Esophagus muscularis mucosa (tissue), 4 donors: ENCODE measurements at regions not wholly inside any gene's neighbourhood (a gene's known extent, or its start where the extent isn't known, plus 50 kb on each side); places are given as distances from the start of the nearest gene placed in this dataset.
A peak's percentile ranks its signal among the peaks of the same experiment; 100 is the strongest.

Experiments used
- DNase-seq: peaks from one replicate; pipeline ENCODE4 v3.0.0-alpha.2; 2017; ENCODE audit errors: extremely low spot score
- H3K27ac ChIP-seq, 4 donors: fragments of 200-600 bp; sonication (generic); replicated peaks in 1 of 4; 1 replicate in 3 of 4; 2 replicates in 1 of 4; pipeline ENCODE4 v1.5.1; 2016 to 2019; ENCODE audit warnings: mild to moderate bottlenecking in 1 of 4
- H3K27me3 ChIP-seq, 4 donors: fragments of 200-600 bp; sonication (generic); one replicate each; pipeline versions ENCODE4 v1.5.1 to v1.6.0; 2016 to 2019
- H3K36me3 ChIP-seq, 4 donors: fragments of 200-600 bp; sonication (generic); one replicate each; pipeline ENCODE4 v1.5.1; 2016 to 2019
- H3K4me1 ChIP-seq, 4 donors: fragments of 200-600 bp; sonication (generic); one replicate each; pipeline ENCODE4 v1.5.1; 2016 to 2019
- H3K4me3 ChIP-seq, 4 donors: fragments of 200-600 bp; sonication (generic); 1 replicate in 2 of 4; 2 replicates in 2 of 4; pipeline ENCODE4 v1.5.1; 2016 to 2019; ENCODE audit warnings: mild to moderate bottlenecking in 4 of 4, moderate library complexity in 1 of 4
- H3K9me3 ChIP-seq, 4 donors: fragments of 200-600 bp; sonication (generic); 1 replicate in 3 of 4; 2 replicates in 1 of 4; pipeline ENCODE4 v1.5.1; 2016 to 2019
- EP300 ChIP-seq: sonication (generic); formaldehyde crosslinking; IDR thresholded peaks from one replicate; pipeline ENCODE4 v1.6.1; 2017; ENCODE audit warnings: antibody characterized with exemption
- POLR2A ChIP-seq: fragments of 450-650 bp; IDR thresholded peaks from one replicate; pipeline ENCODE4 v1.6.1; 2017; ENCODE audit warnings: antibody characterized with exemption, moderate library complexity, mild to moderate bottlenecking, low read depth
- POLR2AphosphoS5 ChIP-seq, 2 donors: sonication (generic); formaldehyde crosslinking; IDR thresholded peaks; one replicate each; pipeline ENCODE4 v1.6.1; 2017; ENCODE audit warnings: antibody characterized with exemption in 2 of 2
- WGBS: methylation state at CpG from one replicate; pipeline ENCODE4 v1.1.5; 2018; 5-methylcytosine and 5-hydroxymethylcytosine counted together
- intact Hi-C: fragments of 100-400 bp; cut with DNase I; formaldehyde crosslinking; loops from one replicate; pipeline ENCODE4 v1.15.1; 2023
- TF ChIP-seq, protein P1 (sequence below), 3 experiments: fragments of 200-600 bp in 2 of 3; fragments of 450-650 bp in 1 of 3; sonication (generic) in 2 of 3; IDR thresholded peaks; one replicate each; pipeline ENCODE4 v1.5.1; 2017 to 2019; ENCODE audit warnings: antibody characterized with exemption in 3 of 3, mild to moderate bottlenecking in 2 of 3, moderate library complexity in 1 of 3

DNA sequence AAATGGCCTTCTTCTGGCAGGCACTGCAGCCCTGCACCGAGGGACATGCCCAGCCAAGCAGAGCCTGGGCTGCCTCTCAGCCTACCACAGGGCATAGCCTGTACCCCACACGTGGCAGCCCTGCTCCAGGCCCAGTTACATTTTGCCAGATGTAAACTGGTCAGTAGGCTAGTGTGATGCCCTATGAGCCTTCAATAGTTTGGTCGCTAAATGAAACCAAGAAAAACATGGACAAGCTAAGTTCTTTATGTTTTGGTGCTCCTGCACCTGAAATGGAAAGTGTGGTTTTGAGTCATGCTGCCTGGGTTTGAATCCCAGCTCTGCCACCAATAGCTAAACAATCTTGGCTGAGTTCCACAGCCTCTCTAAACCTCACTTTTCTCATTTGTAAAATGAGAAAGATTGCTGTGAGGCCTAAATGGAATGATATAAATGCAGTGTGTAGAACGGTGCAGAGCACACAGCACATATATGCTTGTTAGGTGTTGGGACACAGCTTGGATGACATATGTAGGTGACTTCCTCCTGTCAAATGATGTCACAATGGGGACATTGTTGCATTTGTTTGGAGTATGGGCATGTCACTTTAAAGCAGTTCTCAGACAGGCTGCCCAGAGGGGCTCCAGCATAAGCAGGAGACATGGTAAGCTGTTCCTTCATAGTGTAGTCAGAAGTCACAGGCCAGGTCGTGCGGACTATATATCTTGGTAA, 57.4 kb downstream of the ZBTB38 start:
- H3K4me3 ChIP-seq = no peak overlapping the region
- TF ChIP-seq, protein P1, sequence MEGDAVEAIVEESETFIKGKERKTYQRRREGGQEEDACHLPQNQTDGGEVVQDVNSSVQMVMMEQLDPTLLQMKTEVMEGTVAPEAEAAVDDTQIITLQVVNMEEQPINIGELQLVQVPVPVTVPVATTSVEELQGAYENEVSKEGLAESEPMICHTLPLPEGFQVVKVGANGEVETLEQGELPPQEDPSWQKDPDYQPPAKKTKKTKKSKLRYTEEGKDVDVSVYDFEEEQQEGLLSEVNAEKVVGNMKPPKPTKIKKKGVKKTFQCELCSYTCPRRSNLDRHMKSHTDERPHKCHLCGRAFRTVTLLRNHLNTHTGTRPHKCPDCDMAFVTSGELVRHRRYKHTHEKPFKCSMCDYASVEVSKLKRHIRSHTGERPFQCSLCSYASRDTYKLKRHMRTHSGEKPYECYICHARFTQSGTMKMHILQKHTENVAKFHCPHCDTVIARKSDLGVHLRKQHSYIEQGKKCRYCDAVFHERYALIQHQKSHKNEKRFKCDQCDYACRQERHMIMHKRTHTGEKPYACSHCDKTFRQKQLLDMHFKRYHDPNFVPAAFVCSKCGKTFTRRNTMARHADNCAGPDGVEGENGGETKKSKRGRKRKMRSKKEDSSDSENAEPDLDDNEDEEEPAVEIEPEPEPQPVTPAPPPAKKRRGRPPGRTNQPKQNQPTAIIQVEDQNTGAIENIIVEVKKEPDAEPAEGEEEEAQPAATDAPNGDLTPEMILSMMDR (IDR thresholded peaks at IDR 0.05) = no peak
- TF ChIP-seq POLR2A (no peak), EP300 (no peak), POLR2AphosphoS5 (IDR thresholded peaks at IDR 0.05) (no peak)
- WGBS = 58% methylated on average over 6 of the region's 6 CpGs
- no peaks in the 10 kb centered on the region for H3K9me3 ChIP-seq
- intact Hi-C loops = no loop called here
- peaks cover 86 to 94% (median 90%) of the 10 kb centered on the region in 4 donors for H3K4me1 ChIP-seq
- DNase-seq = no peak
- peak overlapping the region; percentile 83 to 90 (median 85) for H3K27ac ChIP-seq
- H3K36me3 ChIP-seq = peaks cover 0 to 31% (median 9%) of the 10 kb centered on the region in 4 donors
- H3K27me3 ChIP-seq = no peaks in the 10 kb centered on the region

DNA sequence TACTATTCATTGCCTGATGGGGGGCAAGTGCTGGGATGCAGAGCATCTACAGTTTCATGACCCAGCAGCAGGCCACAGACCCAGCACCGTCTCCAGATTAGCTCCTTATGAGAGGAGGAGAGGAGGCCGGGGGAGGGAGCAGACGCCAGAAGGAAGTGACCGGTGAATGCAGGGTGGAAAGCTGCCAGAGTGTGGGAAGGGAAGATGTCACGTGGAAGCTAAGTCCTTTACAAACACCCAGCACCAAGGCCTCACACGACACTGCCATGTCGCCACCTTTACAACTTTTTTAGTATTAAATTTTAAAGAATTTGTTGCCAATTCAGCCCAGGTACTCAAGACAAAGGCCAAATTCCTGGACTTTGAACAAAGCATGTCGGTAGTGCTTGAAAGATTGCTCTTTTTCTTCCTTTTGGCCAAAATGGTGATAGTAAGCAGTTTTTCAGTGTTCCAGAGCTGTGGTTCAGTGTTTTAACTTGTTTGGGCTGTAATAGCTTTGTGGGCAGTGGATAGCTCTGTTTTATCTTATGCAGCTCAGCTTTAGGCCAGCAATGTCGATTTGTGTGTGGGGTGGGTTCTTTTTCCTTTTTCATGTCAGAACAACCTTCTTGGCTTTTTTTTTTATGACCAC, 58.2 kb downstream of the ZBTB38 start:
- DNase-seq = no peak
- Histone ChIP-seq H3K27ac (peak overlapping the region; percentile 83 to 90 (median 85)), H3K4me1 (peaks cover 85 to 97% (median 90%) of the 10 kb centered on the region in 4 donors), H3K4me3 (no peak overlapping the region), H3K9me3 (no peaks in the 10 kb centered on the region), H3K36me3 (peaks cover 0 to 33% (median 9%) of the 10 kb centered on the region in 4 donors), H3K27me3 (no peaks in the 10 kb centered on the region)
- intact Hi-C loops = no loop called here
- WGBS = 33% methylated on average over 6 of the region's 9 CpGs
- no peak for TF ChIP-seq EP300
- peak in 1 of 2 donors; percentile 49 for TF ChIP-seq POLR2AphosphoS5 (IDR thresholded peaks at IDR 0.05)

DNA sequence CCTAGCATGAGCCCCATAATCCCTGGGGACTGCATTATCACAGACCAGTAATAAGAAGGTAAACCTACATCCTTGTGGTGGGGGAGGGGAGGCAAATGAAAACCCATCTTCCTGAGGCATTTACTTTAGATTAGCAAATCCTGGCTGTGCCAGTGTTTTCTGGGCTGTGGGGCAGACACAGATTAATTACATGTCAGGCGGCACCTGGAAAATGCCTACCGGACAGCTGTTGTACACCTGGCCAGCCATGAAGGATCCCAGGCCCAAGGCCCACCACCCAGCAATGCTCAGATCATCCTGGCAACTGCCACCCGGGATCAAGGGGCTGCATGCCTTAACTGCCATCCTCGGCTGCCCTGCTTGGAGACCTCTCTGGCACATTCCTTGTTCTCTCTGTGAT, 59.1 kb upstream of the RASA2 start:
- TF ChIP-seq POLR2AphosphoS5 (IDR thresholded peaks at IDR 0.05) (no peak), EP300 (no peak), POLR2A (no peak)
- TF ChIP-seq, protein P1 (IDR thresholded peaks at IDR 0.05) = no peak
- Histone ChIP-seq H3K4me1 (peaks cover 80 to 98% (median 90%) of the 10 kb centered on the region in 4 donors), H3K9me3 (no peaks in the 10 kb centered on the region), H3K36me3 (peaks cover 0 to 33% (median 9%) of the 10 kb centered on the region in 4 donors), H3K27ac (peak overlapping the region; percentile 83 to 90 (median 85)), H3K4me3 (no peak overlapping the region), H3K27me3 (no peaks in the 10 kb centered on the region)
- intact Hi-C loops = no loop called here
- DNase-seq = no peak
- 73% methylated on average over 2 of the region's 4 CpGs for WGBS

DNA sequence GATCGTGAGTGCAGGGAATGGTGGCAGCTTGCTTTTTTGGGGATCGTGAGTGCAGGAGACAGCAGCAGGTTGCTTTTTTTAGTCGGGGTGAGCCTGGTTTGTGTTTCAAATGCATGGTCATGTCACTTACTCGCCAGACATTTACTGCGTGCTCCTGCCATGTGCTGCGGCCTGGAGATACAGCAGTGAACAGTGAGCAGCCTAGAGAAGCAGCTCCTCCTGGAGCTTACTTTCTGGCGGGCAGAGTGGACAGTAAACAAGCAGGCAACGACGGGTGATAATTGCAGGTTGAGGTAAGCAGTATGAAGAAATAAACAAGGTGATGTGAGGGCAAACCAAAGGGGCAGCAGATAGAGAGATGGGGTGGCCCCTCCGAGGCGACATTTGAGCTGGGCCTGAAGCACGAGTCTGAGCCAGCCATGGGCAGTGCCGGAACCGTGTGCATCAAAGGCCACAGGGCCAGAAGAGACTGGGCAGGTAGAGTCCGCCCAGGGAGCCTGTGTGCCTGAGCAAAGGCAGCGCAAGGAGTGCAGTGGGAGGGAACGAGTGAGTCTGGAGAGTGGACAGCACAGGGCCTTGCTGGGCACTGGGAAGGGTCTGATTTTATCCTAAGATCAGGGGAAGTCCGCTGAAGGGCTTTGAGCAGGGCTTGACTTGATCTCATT, 57.3 kb upstream of the RASA2 start:
- 69% methylated on average over 17 of the region's 18 CpGs for WGBS
- no peaks in the 10 kb centered on the region for H3K9me3 ChIP-seq
- intact Hi-C loops = no loop called here

DNA sequence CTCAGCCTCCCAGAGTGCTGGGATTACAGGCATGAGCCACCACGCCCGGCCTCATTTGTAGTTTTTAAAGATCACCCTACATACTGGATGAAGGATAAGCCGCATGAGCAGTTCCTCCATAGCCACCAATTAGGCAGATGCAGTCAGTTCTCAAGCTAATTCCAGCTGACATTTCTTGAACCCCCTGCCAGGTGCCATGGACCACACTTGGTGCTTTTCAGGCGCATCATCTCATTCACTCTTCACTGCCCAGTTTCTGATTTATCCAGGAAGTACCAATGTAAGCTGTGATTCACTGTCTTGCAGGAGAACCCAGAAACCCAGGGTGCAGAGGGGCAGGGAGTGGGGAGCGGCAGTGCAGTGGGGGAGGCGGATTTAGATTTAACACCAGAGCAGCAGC, 56.5 kb upstream of the RASA2 start:
- Histone ChIP-seq H3K27ac (peak overlapping the region; percentile 83 to 90 (median 85)), H3K4me1 (peaks cover 81 to 100% (median 97%) of the 10 kb centered on the region in 4 donors), H3K36me3 (peaks cover 0 to 24% (median 9%) of the 10 kb centered on the region in 4 donors), H3K27me3 (no peaks in the 10 kb centered on the region), H3K4me3 (peak overlapping the region in 3 of 4 donors; percentile 31 to 39 (median 36)), H3K9me3 (no peaks in the 10 kb centered on the region)
- WGBS = 84% methylated on average over 6 of the region's 6 CpGs
- intact Hi-C loops = no loop called here
- TF ChIP-seq, protein P1 (IDR thresholded peaks at IDR 0.05) = no peak
- no peak for DNase-seq

More for the DNA sequence above, 57.3 kb upstream of the RASA2 start:
- DNase-seq = no peak
- Histone ChIP-seq H3K27ac (peak overlapping the region; percentile 83 to 90 (median 85)), H3K36me3 (peaks cover 0 to 24% (median 9%) of the 10 kb centered on the region in 4 donors), H3K4me1 (peaks cover 89 to 100% (median 98%) of the 10 kb centered on the region in 4 donors), H3K4me3 (peak overlapping the region in 2 of 4 donors; percentile 1 to 14), H3K27me3 (no peaks in the 10 kb centered on the region)
- TF ChIP-seq POLR2A (no peak), POLR2AphosphoS5 (IDR thresholded peaks at IDR 0.05) (peak in 1 of 2 donors; percentile 65)
